ENCODE measurements at regions not wholly inside any gene's neighbourhood (a gene's known extent, or its start where the extent isn't known, plus 50 kb on each side); places are given as distances from the start of the nearest gene placed in this dataset.

GRCh38 chr9:87068177-87068840 is 121.0 kb upstream of the GAS1 start:
- Mint-ChIP-seq H3K27me3 (ENCODE audit: insufficient read depth, low read depth, poor library complexity) (no peaks in the 10 kb centered on the region), H3K9me3 (no peaks in the 10 kb centered on the region), H3K36me3 (ENCODE audit: low read depth) (no peaks in the 10 kb centered on the region), H3K4me1 (no peaks in the 10 kb centered on the region), H3K4me3 (no peak overlapping the region), H3K27ac (no peak overlapping the region)
- DNase-seq (ENCODE audit: low spot score) (no peak), ATAC-seq (no peak)
- Histone ChIP-seq H3K36me3 (ENCODE audit: insufficient read depth) (no peaks in the 10 kb centered on the region), H3K4me2 (no peak overlapping the region), H3F3A (replicated peaks; ENCODE audit: low read depth) (no peaks in the 10 kb centered on the region), H3K27ac (ENCODE audit: low read depth) (no peak overlapping the region), H2AFZ (no peak overlapping the region), H3K9me2 (ENCODE audit: insufficient read depth) (peaks cover 13% of the 10 kb centered on the region; the same call in 1 of the 2 replicates), H4K20me1 (replicated peaks; ENCODE audit: insufficient read depth) (no peaks in the 10 kb centered on the region), H3K27me3 (ENCODE audit: insufficient read depth) (no peaks in the 10 kb centered on the region), H3K4me3 (no peak overlapping the region), H3K79me2 (replicated peaks; ENCODE audit: insufficient read depth) (no peaks in the 10 kb centered on the region), H3K4me1 (ENCODE audit: insufficient read depth) (no peaks in the 10 kb centered on the region)
- TF ChIP-seq POLR2AphosphoS5 (IDR thresholded peaks at IDR 0.05; ENCODE audit: low read depth) (no peak), NANOG (IDR thresholded peaks at IDR 0.05; ENCODE audit: borderline replicate concordance) (no peak), ZNF331 (CRISPR knock-in tag; IDR thresholded peaks at IDR 0.05; ENCODE audit: low read depth) (no peak), JUNB (IDR thresholded peaks at IDR 0.05; ENCODE audit: unreplicated experiment) (no peak), EZH2 (IDR thresholded peaks at IDR 0.05; ENCODE audit: low read depth, unreplicated experiment) (no peak)

GRCh38 chr9:87069690-87070089 is 122.4 kb upstream of the GAS1 start:
- H4K20me1 ChIP-seq (replicated peaks; ENCODE audit: insufficient read depth): no peaks in the 10 kb centered on the region
- H3K79me2 ChIP-seq (replicated peaks; ENCODE audit: insufficient read depth): no peaks in the 10 kb centered on the region
- H3K4me2 ChIP-seq: no peak overlapping the region
- H3K9me2 ChIP-seq (ENCODE audit: insufficient read depth): peaks cover 16% of the 10 kb centered on the region
- no peaks in the 10 kb centered on the region for H3K36me3 ChIP-seq (ENCODE audit: insufficient read depth)
- no peaks in the 10 kb centered on the region for H3K36me3 Mint-ChIP-seq (ENCODE audit: low read depth)
- H3K9me3 Mint-ChIP-seq: no peaks in the 10 kb centered on the region
- no peak overlapping the region for H3K4me3 Mint-ChIP-seq
- ATAC-seq (no peak), DNase-seq (ENCODE audit: low spot score) (no peak)
- H3K27ac Mint-ChIP-seq: no peak overlapping the region
- no peak overlapping the region for H3K27ac ChIP-seq (ENCODE audit: low read depth)
- H3K27me3 Mint-ChIP-seq (ENCODE audit: insufficient read depth, low read depth, poor library complexity): no peaks in the 10 kb centered on the region
- no peak overlapping the region for H3K4me3 ChIP-seq
- no peaks in the 10 kb centered on the region for H3K4me1 ChIP-seq (ENCODE audit: insufficient read depth)
- H3F3A ChIP-seq (replicated peaks; ENCODE audit: low read depth): no peaks in the 10 kb centered on the region
- H3K4me1 Mint-ChIP-seq: no peaks in the 10 kb centered on the region
- no peaks in the 10 kb centered on the region for H3K27me3 ChIP-seq (ENCODE audit: insufficient read depth)
- H2AFZ ChIP-seq: peak overlapping the region; percentile 16; the same call in 1 of the 2 replicates
- TF ChIP-seq JUNB (IDR thresholded peaks at IDR 0.05; ENCODE audit: unreplicated experiment) (no peak), STAT1 (IDR thresholded peaks at IDR 0.05; ENCODE audit: unreplicated experiment) (no peak), EZH2phosphoT487 (IDR thresholded peaks at IDR 0.05; ENCODE audit: unreplicated experiment) (no peak), EZH2 (IDR thresholded peaks at IDR 0.05; ENCODE audit: low read depth, unreplicated experiment) (no peak), ZNF462 (CRISPR knock-in tag; IDR thresholded peaks at IDR 0.05) (no peak), CREB1 (CRISPR knock-in tag; IDR thresholded peaks at IDR 0.05; ENCODE audit: low read depth) (no peak), ZNF331 (CRISPR knock-in tag; IDR thresholded peaks at IDR 0.05; ENCODE audit: low read depth) (no peak), ETS1 (IDR thresholded peaks at IDR 0.05) (no peak), NANOG (IDR thresholded peaks at IDR 0.05; ENCODE audit: borderline replicate concordance) (no peak), POLR2AphosphoS5 (IDR thresholded peaks at IDR 0.05; ENCODE audit: low read depth) (no peak), REST (IDR thresholded peaks at IDR 0.05; ENCODE audit: unreplicated experiment) (no peak)
